HEK293 (cell line): ENCODE measurements at regions not wholly inside any gene's neighbourhood (a gene's known extent, or its start where the extent isn't known, plus 50 kb on each side); places are given as distances from the start of the nearest gene placed in this dataset.

Source experiments
- ZNF792 ChIP-seq: fragments of 450-650 bp; formaldehyde crosslinking; IDR thresholded peaks from 2 replicates; pipeline ENCODE4 v1.5.1; 2016; ENCODE audit warnings: missing biosample characterization, missing genetic modification characterization
- TF ChIP-seq, protein P1 (sequence below): fragments of 450-650 bp; formaldehyde crosslinking; IDR thresholded peaks from 2 replicates; pipeline ENCODE4 v1.5.1; 2016; ENCODE audit warnings: missing biosample characterization, missing genetic modification characterization

DNA sequence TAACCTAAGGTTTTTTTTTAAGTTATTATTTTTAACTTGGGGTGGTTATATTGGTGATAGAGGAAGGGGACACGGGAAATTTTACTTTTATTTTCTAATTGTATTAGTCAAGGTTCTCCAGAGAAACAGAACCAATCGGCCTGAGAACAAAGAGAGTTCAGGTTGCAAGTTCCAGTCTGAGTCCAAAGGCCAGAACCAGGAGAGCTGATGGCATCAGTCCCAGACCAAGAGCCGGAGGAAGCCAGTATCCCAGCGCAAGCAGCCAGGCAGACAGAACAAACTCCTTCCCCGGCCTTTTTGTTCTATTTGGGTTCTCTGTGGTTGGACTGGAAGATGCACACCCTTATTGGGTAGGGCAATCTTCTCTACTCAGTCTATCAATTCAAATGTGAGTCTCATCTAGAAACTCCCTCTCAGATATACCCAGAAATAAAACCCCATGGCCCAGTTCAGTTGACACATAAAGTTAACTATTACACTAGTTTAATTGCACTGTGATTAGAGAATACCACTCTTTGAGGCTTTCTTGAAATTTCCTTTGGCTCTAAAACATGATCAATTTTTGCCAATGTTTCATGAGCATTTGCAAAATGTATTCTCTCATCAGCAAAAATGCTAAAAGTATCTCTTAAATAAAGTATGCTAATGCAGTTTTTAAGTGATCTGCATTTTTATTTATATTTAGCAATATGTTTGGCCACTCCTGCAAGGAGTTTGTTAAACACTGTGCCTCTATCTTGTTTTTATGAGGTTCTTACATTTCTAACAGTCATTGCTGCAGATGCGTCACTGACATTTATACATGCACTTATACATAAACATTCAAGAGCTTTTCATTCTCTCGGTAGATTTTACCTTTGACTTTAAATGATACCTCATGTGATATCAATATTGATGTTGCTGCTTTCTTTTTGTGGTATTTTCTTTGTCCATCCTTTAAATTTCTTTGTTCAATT, 103.2 kb upstream of the SSTR4 start:
- TF ChIP-seq, protein P1, sequence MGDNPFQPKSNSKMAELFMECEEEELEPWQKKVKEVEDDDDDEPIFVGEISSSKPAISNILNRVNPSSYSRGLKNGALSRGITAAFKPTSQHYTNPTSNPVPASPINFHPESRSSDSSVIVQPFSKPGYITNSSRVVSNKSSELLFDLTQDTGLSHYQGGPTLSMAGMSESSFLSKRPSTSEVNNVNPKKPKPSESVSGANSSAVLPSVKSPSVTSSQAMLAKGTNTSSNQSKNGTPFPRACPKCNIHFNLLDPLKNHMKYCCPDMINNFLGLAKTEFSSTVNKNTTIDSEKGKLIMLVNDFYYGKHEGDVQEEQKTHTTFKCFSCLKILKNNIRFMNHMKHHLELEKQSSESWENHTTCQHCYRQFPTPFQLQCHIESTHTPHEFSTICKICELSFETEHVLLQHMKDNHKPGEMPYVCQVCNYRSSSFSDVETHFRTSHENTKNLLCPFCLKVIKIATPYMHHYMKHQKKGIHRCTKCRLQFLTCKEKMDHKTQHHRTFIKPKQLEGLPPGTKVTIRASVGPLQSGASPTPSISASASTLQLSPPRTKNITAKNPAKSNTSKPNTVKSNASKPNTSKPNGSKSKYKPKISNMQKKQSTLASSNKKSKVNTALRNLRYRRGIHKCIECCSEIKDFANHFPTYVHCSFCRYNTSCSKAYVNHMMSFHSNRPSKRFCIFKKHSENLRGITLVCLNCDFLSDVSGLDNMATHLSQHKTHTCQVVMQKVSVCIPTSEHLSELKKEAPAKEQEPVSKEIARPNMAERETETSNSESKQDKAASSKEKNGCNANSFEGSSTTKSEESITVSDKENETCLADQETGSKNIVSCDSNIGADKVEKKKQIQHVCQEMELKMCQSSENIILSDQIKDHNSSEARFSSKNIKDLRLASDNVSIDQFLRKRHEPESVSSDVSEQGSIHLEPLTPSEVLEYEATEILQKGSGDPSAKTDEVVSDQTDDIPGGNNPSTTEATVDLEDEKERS (tag by site-specific recombination) = no peak
- no peak for TF ChIP-seq ZNF792 (tag by site-specific recombination)
